CD4-positive, alpha-beta T cell (primary cell): ENCODE measurements at regions not wholly inside any gene's neighbourhood (a gene's known extent, or its start where the extent isn't known, plus 50 kb on each side); places are given as distances from the start of the nearest gene placed in this dataset.

Experiments used
- ATAC-seq: fragments of 200-7000 bp; cut with Tn5 transposase; one replicate; pipeline ENCODE4 v1.10.0; 2022; ENCODE audit warnings: mild to moderate bottlenecking; ENCODE audit not compliant: poor library complexity
- CTCF ChIA-PET: fragments of 350-600 bp; sonication (Branson Sonifier 250); formaldehyde crosslinking; loops from one replicate; lab custom pipeline; 2021; ENCODE audit warnings: antibody characterized with exemption, inconsistent platforms; lab: Charles Lee
- POLR2A ChIA-PET: fragments of 350-600 bp; sonication (Branson Sonifier 250); formaldehyde crosslinking; loops from one replicate; lab custom pipeline; 2021; ENCODE audit warnings: antibody characterized with exemption, inconsistent platforms; lab: Charles Lee
- DNase-seq, 14 experiments: peaks; one replicate each; pipeline ENCODE4 v3.0.0-alpha.2; 2013 to 2020; ENCODE audit warnings: mixed read lengths in 2 of 14
- H3K27ac ChIP-seq, 2 donors: one replicate each; pipeline versions ENCODE4 v1.5.1 to v1.7.0; 2013; ENCODE audit warnings: low read length in 2 of 2, low read depth in 1 of 2, mild to moderate bottlenecking in 1 of 2
- H3K27me3 ChIP-seq, 2 experiments: 1 replicate in 1 of 2; 2 replicates in 1 of 2; pipeline versions ENCODE4 v1.6.1 to v1.7.0; 2013; ENCODE audit warnings: low read length in 2 of 2, control low read depth in 1 of 2, mild to moderate bottlenecking in 1 of 2, moderate library complexity in 1 of 2; ENCODE audit not compliant: insufficient read depth in 2 of 2, control insufficient read depth in 1 of 2
- H3K36me3 ChIP-seq: one replicate; pipeline ENCODE4 v1.6.1; 2013; ENCODE audit warnings: low read length, control low read depth; ENCODE audit not compliant: insufficient read depth
- H3K4me1 ChIP-seq: one replicate; pipeline ENCODE4 v1.6.1; 2013; ENCODE audit warnings: low read length, control low read depth; ENCODE audit not compliant: insufficient read depth
- H3K4me3 ChIP-seq: one replicate; pipeline ENCODE4 v1.5.1; 2013; ENCODE audit warnings: mild to moderate bottlenecking, low read length, moderate library complexity
- H3K9me3 ChIP-seq, 2 experiments: 1 replicate in 1 of 2; 2 replicates in 1 of 2; pipeline versions ENCODE4 v1.6.1 to v1.7.0; 2013; ENCODE audit warnings: low read length in 2 of 2, mild to moderate bottlenecking in 2 of 2, control low read depth in 1 of 2, moderate library complexity in 1 of 2; ENCODE audit not compliant: control insufficient read depth in 1 of 2, insufficient read depth in 1 of 2
- H3K27ac Mint-ChIP-seq: one replicate; pipeline ENCODE4 v1.8.0; 2020; ENCODE audit warnings: mixed read lengths
- H3K27me3 Mint-ChIP-seq: one replicate; pipeline ENCODE4 v1.8.0; 2021; ENCODE audit warnings: mixed read lengths
- H3K36me3 Mint-ChIP-seq: one replicate; pipeline ENCODE4 v1.8.0; 2021; ENCODE audit warnings: low read depth, mixed read lengths
- H3K4me1 Mint-ChIP-seq: one replicate; pipeline ENCODE4 v1.8.0; 2021; ENCODE audit warnings: low read depth, mixed read lengths
- H3K4me3 Mint-ChIP-seq: one replicate; pipeline ENCODE4 v1.8.0; 2020; ENCODE audit warnings: mild to moderate bottlenecking, mixed read lengths
- H3K9me3 Mint-ChIP-seq: one replicate; pipeline ENCODE4 v1.8.0; 2020; ENCODE audit warnings: mixed read lengths
- CTCF ChIP-seq: fragments of 200-600 bp; IDR thresholded peaks from one replicate; pipeline ENCODE4 v1.8.0; 2022; ENCODE audit warnings: antibody characterized with exemption, mild to moderate bottlenecking
- intact Hi-C, 2 experiments: fragments of 100-400 bp; cut with DNase I in 1 of 2; cut with micrococcal nuclease in 1 of 2; formaldehyde crosslinking; loops; one replicate each; pipeline versions ENCODE4 v1.15.1 to v1.9.0; 2023 to 2025; cut with DNase I, micrococcal nuclease

DNA sequence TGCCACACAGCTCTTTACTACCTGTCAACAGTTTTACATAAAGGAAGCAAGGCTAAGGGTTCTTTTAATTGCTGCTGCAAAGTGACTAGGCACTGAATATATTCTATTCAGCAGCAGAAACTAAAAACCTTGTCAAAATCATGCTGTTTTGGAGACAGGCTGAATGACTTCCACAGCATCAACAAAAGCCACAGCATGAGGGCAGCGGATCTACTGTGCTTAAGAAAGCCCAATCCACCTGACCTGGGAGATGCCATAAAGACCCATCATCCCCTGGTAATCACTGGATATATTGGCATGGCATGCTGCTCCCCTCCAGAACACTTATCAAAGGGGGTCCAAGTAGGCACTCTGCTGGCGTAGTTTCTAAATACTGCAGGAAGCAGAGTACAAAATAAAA lies 715.1 kb upstream of the SLC8A1 start:
- H3K4me3 ChIP-seq = no peak overlapping the region
- ATAC-seq (no peak), DNase-seq (no peak)
- no peak overlapping the region for H3K27ac ChIP-seq
- TF ChIP-seq CTCF = no peak
- Mint-ChIP-seq H3K27me3 (no peaks in the 10 kb centered on the region), H3K9me3 (no peaks in the 10 kb centered on the region), H3K27ac (no peak overlapping the region), H3K4me1 (no peaks in the 10 kb centered on the region), H3K4me3 (no peak overlapping the region), H3K36me3 (no peaks in the 10 kb centered on the region)
- CTCF ChIA-PET = no interaction called here
- no peaks in the 10 kb centered on the region for H3K9me3 ChIP-seq
- intact Hi-C loops = no loop called here
- H3K36me3 ChIP-seq = no peaks in the 10 kb centered on the region
- no peaks in the 10 kb centered on the region for H3K27me3 ChIP-seq
- no peaks in the 10 kb centered on the region for H3K4me1 ChIP-seq
- POLR2A ChIA-PET = no interaction called here

GRCh38 chr2:41169744-41170143 lies 717.9 kb upstream of the SLC8A1 start:
- no peaks in the 10 kb centered on the region for H3K4me1 Mint-ChIP-seq

GRCh38 chr2:41170589-41170988 lies 718.7 kb upstream of the SLC8A1 start:
- no peaks in the 10 kb centered on the region for H3K4me1 ChIP-seq
- Mint-ChIP-seq H3K4me3 (no peak overlapping the region), H3K27me3 (no peaks in the 10 kb centered on the region), H3K27ac (no peak overlapping the region), H3K9me3 (no peaks in the 10 kb centered on the region), H3K4me1 (no peaks in the 10 kb centered on the region), H3K36me3 (no peaks in the 10 kb centered on the region)
- ChIA-PET POLR2A (no interaction called here), CTCF (no interaction called here)
- no peak for ATAC-seq
- intact Hi-C loops = no loop called here
- H3K4me3 ChIP-seq = no peak overlapping the region
- no peaks in the 10 kb centered on the region for H3K36me3 ChIP-seq
- H3K9me3 ChIP-seq = peaks cover 0 to 5% of the 10 kb centered on the region in 2 experiments
- no peaks in the 10 kb centered on the region for H3K27me3 ChIP-seq
- DNase-seq = no peak
- H3K27ac ChIP-seq = no peak overlapping the region
- TF ChIP-seq CTCF = no peak

More at GRCh38 chr2:41169744-41170143, 717.9 kb upstream of the SLC8A1 start:
- intact Hi-C loops = no loop called here
- Histone ChIP-seq H3K27me3 (no peaks in the 10 kb centered on the region), H3K27ac (no peak overlapping the region), H3K9me3 (no peaks in the 10 kb centered on the region), H3K4me1 (no peaks in the 10 kb centered on the region), H3K4me3 (no peak overlapping the region), H3K36me3 (no peaks in the 10 kb centered on the region)
- no peaks in the 10 kb centered on the region for H3K36me3 Mint-ChIP-seq
- no peak overlapping the region for H3K27ac Mint-ChIP-seq
- ATAC-seq (no peak), DNase-seq (no peak)
- no peaks in the 10 kb centered on the region for H3K9me3 Mint-ChIP-seq
- no peaks in the 10 kb centered on the region for H3K27me3 Mint-ChIP-seq
- POLR2A ChIA-PET = no interaction called here
- TF ChIP-seq CTCF = no peak
- CTCF ChIA-PET = no interaction called here
- H3K4me3 Mint-ChIP-seq = no peak overlapping the region
